Upper lobe of right lung (tissue), 1 donor: ENCODE measurements at regions not wholly inside any gene's neighbourhood (a gene's known extent, or its start where the extent isn't known, plus 50 kb on each side); places are given as distances from the start of the nearest gene placed in this dataset.

ENCODE experiments used
- ATAC-seq: fragments of 200-7000 bp; cut with Tn5 transposase; one replicate; pipeline ENCODE4 v1.9.1; 2020; ENCODE audit warnings: mild to moderate bottlenecking, moderate library complexity
- DNase-seq: peaks from one replicate; pipeline ENCODE4 v3.0.0-alpha.2; 2020
- H3K27ac ChIP-seq: fragments of 200-600 bp; one replicate; pipeline ENCODE4 v1.8.0; 2022
- H3K27me3 ChIP-seq: fragments of 200-600 bp; one replicate; pipeline ENCODE4 v1.8.0; 2022; ENCODE audit warnings: mild to moderate bottlenecking
- H3K36me3 ChIP-seq: fragments of 200-600 bp; one replicate; pipeline ENCODE4 v1.8.0; 2022
- H3K4me1 ChIP-seq: fragments of 200-600 bp; one replicate; pipeline ENCODE4 v1.8.0; 2022
- H3K4me3 ChIP-seq: fragments of 200-600 bp; one replicate; pipeline ENCODE4 v1.8.0; 2022; ENCODE audit warnings: mild to moderate bottlenecking
- H3K9me3 ChIP-seq: fragments of 200-600 bp; one replicate; pipeline ENCODE4 v1.8.0; 2022
- intact Hi-C: fragments of 100-400 bp; cut with DNase I; formaldehyde crosslinking; loops from one replicate; pipeline ENCODE4 v1.11.0; 2022
- TF ChIP-seq, protein P1 (sequence below): fragments of 200-600 bp; IDR thresholded peaks from one replicate; pipeline ENCODE4 v1.8.0; 2022; ENCODE audit warnings: antibody characterized with exemption
- donor health status: DM: no; HTN: yes; CAD: no; lungs with severe emphysema.

DNA sequence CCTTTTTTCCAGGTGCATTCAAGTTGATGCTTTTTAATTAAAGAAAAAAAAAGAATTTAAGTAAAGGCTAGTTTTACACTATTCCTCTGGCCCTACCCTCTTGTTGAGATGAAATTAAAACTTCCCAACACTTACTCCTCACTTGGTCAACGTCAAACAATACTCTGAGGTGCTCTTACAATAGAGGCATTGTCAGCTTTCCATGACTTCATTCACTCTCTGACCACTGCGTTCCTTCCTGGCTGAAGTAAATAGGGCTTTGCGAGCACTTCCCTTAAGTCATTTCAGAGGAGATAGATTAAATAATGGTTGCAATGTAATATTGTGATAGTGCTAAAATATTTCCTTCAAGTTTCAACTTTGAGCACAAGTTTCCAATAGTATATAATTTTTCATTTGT is 229.8 kb upstream of the CEP162 start:
- ATAC-seq: no peak
- Histone ChIP-seq H3K27me3 (no peaks in the 10 kb centered on the region), H3K27ac (no peak overlapping the region), H3K9me3 (no peaks in the 10 kb centered on the region), H3K4me1 (no peaks in the 10 kb centered on the region), H3K4me3 (no peak overlapping the region), H3K36me3 (no peaks in the 10 kb centered on the region)
- intact Hi-C loops: no loop called here
- DNase-seq: no peak
- TF ChIP-seq, protein P1, sequence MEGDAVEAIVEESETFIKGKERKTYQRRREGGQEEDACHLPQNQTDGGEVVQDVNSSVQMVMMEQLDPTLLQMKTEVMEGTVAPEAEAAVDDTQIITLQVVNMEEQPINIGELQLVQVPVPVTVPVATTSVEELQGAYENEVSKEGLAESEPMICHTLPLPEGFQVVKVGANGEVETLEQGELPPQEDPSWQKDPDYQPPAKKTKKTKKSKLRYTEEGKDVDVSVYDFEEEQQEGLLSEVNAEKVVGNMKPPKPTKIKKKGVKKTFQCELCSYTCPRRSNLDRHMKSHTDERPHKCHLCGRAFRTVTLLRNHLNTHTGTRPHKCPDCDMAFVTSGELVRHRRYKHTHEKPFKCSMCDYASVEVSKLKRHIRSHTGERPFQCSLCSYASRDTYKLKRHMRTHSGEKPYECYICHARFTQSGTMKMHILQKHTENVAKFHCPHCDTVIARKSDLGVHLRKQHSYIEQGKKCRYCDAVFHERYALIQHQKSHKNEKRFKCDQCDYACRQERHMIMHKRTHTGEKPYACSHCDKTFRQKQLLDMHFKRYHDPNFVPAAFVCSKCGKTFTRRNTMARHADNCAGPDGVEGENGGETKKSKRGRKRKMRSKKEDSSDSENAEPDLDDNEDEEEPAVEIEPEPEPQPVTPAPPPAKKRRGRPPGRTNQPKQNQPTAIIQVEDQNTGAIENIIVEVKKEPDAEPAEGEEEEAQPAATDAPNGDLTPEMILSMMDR: no peak

GRCh38 chr6:84456803-84457202 is 229.4 kb upstream of the CEP162 start:
- no peaks in the 10 kb centered on the region for H3K4me1 ChIP-seq
- TF ChIP-seq, protein P1: no peak
- H3K9me3 ChIP-seq: no peaks in the 10 kb centered on the region
- H3K36me3 ChIP-seq: no peaks in the 10 kb centered on the region
- intact Hi-C loops: no loop called here
- ATAC-seq (no peak), DNase-seq (no peak)
- H3K27me3 ChIP-seq: no peaks in the 10 kb centered on the region
- H3K27ac ChIP-seq: no peak overlapping the region
- no peak overlapping the region for H3K4me3 ChIP-seq

DNA sequence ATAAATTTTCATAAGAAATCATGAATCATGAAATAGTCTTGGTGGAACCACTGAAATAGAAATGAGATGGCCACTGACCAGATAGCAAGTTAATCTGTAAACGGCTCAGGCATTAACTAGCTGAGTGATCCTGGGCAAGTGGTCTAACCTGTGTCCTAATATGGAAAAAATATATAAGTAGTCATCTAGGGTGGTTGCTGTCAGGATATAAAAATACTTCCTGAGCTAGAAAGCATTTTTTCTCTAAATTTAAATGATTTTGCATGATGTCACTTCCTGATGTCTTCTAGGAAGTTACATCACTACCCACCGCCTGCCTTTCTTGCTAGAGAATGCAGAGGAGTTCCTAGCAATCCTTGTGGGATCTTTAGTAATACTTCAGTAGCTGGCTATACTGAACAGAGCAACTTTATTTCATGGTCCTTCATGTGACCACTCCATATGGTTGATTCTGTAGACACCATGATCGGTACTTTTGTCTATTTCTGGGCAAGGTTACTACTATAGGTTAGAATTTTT is 228.1 kb upstream of the CEP162 start:
- no peak for ATAC-seq
- TF ChIP-seq, protein P1: no peak
- no peaks in the 10 kb centered on the region for H3K36me3 ChIP-seq
- no peaks in the 10 kb centered on the region for H3K4me1 ChIP-seq
- no peak for DNase-seq
- H3K4me3 ChIP-seq: no peak overlapping the region
- intact Hi-C loops: no loop called here
- no peaks in the 10 kb centered on the region for H3K27me3 ChIP-seq
- no peaks in the 10 kb centered on the region for H3K9me3 ChIP-seq
- H3K27ac ChIP-seq: no peak overlapping the region

DNA sequence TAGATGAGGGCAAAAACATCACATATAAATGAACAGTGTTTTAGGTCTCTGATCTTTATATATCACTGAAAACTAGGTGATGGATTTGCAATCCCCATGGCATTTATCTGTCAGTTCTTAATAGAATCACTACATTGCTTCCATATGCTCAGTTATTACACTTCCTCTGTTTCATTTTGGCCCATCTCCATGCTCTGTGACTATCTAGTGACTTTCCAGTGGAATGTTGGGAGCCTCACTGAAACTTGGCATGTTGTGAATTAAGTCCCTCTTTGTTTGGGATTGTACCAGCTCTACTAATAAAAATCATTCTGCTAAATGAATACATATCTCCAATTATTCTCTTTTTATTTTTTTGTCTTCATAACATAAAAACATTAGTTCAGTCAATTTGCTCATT is 226.1 kb upstream of the CEP162 start:
- intact Hi-C loops: no loop called here
- Histone ChIP-seq H3K36me3 (no peaks in the 10 kb centered on the region), H3K27ac (no peak overlapping the region), H3K4me1 (no peaks in the 10 kb centered on the region), H3K9me3 (no peaks in the 10 kb centered on the region), H3K4me3 (no peak overlapping the region), H3K27me3 (no peaks in the 10 kb centered on the region)
- no peak for ATAC-seq
- DNase-seq: no peak
- TF ChIP-seq, protein P1: no peak

- Histone ChIP-seq H3K27ac (no peak overlapping the region), H3K27me3 (no peaks in the 10 kb centered on the region), H3K4me3 (no peak overlapping the region), H3K36me3 (no peaks in the 10 kb centered on the region), H3K4me1 (no peaks in the 10 kb centered on the region), H3K9me3 (no peaks in the 10 kb centered on the region)
- no peak for ATAC-seq
- no peak for DNase-seq
- TF ChIP-seq, protein P1: no peak
- intact Hi-C loops: no loop called here
These were observed 222.6 kb upstream of the CEP162 start for GRCh38 chr6:84450018-84450417.

DNA sequence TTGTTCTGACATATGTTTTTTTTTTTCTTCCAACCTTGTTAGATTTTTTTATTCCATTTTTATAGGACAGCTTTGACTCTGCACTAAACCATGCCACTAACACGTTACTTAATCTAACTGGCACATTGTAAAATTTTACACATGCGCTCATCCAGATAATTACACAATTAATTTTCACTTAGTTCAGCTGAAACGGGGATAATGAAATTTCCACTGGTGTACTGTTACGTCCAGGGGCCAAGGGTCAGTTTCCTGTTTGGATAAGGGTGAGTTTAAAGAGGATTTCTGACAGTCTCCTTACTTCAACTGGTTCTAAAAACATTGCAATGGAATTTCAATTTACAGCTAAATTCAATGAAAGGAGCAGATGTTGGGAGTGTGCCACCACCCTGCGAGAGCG is 221.8 kb upstream of the CEP162 start:
- H3K9me3 ChIP-seq: no peaks in the 10 kb centered on the region
- H3K36me3 ChIP-seq: no peaks in the 10 kb centered on the region
- H3K27me3 ChIP-seq: no peaks in the 10 kb centered on the region
- intact Hi-C loops: no loop called here
- TF ChIP-seq, protein P1: no peak
- H3K4me3 ChIP-seq: no peak overlapping the region
- no peak overlapping the region for H3K27ac ChIP-seq
- no peak for ATAC-seq
- no peak for DNase-seq
- no peaks in the 10 kb centered on the region for H3K4me1 ChIP-seq
